Endothelial cell of umbilical vein (primary cell): ENCODE measurements at regions not wholly inside any gene's neighbourhood (a gene's known extent, or its start where the extent isn't known, plus 50 kb on each side); places are given as distances from the start of the nearest gene placed in this dataset.

Source experiments
- BruUV-seq: library from RNA; stranded (reverse); fragments of 400-500 nt; replicated peaks from 2 replicates; lab custom pipeline; 2021; lab: Mats Ljungman, UMichigan
- CTCF ChIA-PET: fragments of 300-600, 350-600 bp; sonication (Branson Sonifier 250); formaldehyde crosslinking; loops from one replicate; lab custom pipeline; 2021; ENCODE audit warnings: antibody characterized with exemption, inconsistent platforms; lab: Charles Lee
- POLR2A ChIA-PET: fragments of 300-600, 350-600 bp; sonication (Branson Sonifier 250); formaldehyde crosslinking; loops from one replicate; lab custom pipeline; 2021; ENCODE audit warnings: antibody characterized with exemption, inconsistent platforms; lab: Charles Lee
- DNase-seq: peaks from one replicate; pipeline ENCODE4 v3.0.0-alpha.2; 2011; ENCODE audit warnings: low read depth, low spot score
- FAIRE-seq: peaks from 2 replicates; lab custom pipeline; 2011; peaks lifted over from hg19 to GRCh38; lab: Jason Lieb, UNC
- H2AFZ ChIP-seq: 2 replicates; pipeline ENCODE4 v1.6.0; 2012; ENCODE audit warnings: low read depth, low read length, control low read depth, inconsistent platforms
- H3K27ac ChIP-seq: 2 replicates; pipeline ENCODE4 v1.5.1; 2011; ENCODE audit warnings: low read depth, mild to moderate bottlenecking, control low read depth, low read length, moderate library complexity; ENCODE audit not compliant: insufficient read depth
- H3K27me3 ChIP-seq, 2 experiments: 2 replicates each; pipeline versions ENCODE4 v1.6.0 to v1.6.1; 2011; ENCODE audit warnings: low read length in 2 of 2, mixed read lengths in 1 of 2; ENCODE audit not compliant: control insufficient read depth in 2 of 2, insufficient read depth in 2 of 2
- H3K36me3 ChIP-seq, 2 experiments: 2 replicates in 1 of 2; 3 replicates in 1 of 2; pipeline ENCODE4 v1.5.1; 2011; ENCODE audit warnings: low read length in 2 of 2, mild to moderate bottlenecking in 1 of 2, moderate library complexity in 1 of 2; ENCODE audit not compliant: control insufficient read depth in 2 of 2, insufficient read depth in 2 of 2; ENCODE audit errors: extremely low read depth in 1 of 2
- H3K4me1 ChIP-seq: 3 replicates; pipeline ENCODE4 v1.5.1; 2011; ENCODE audit warnings: mild to moderate bottlenecking, low read length; ENCODE audit not compliant: control insufficient read depth, insufficient read depth; ENCODE audit errors: extremely low read depth
- H3K4me2 ChIP-seq: 2 replicates; pipeline ENCODE4 v1.6.1; 2011; ENCODE audit warnings: low read length, control low read depth, mixed read lengths; ENCODE audit not compliant: insufficient read depth
- H3K4me3 ChIP-seq, 3 experiments: fragments of 200-600 bp in 1 of 3; sonication (generic), shearing (Covaris generic) in 1 of 3; replicated peaks in 1 of 3; 2 replicates each; pipeline ENCODE4 v1.5.1; 2011 to 2016; ENCODE audit warnings: control low read depth in 3 of 3, low read length in 3 of 3, mild to moderate bottlenecking in 2 of 3, inconsistent platforms in 1 of 3, low read depth in 1 of 3, moderate library complexity in 1 of 3; ENCODE audit not compliant: insufficient read depth in 1 of 3
- H3K79me2 ChIP-seq: 2 replicates; pipeline ENCODE4 v1.6.0; 2012; ENCODE audit warnings: low read length, inconsistent platforms; ENCODE audit not compliant: control insufficient read depth, insufficient read depth
- H3K9ac ChIP-seq: replicated peaks from 2 replicates; pipeline ENCODE3; 2011; ENCODE audit warnings: low read length, control low read depth; ENCODE audit not compliant: insufficient read depth; ENCODE audit errors: extremely low read depth
- H3K9me1 ChIP-seq: replicated peaks from 3 replicates; pipeline ENCODE4 v1.6.0; 2011; ENCODE audit warnings: mild to moderate bottlenecking, low read length; ENCODE audit not compliant: control insufficient read depth, insufficient read depth; ENCODE audit errors: extremely low read depth
- H3K9me3 ChIP-seq: replicated peaks from 2 replicates; pipeline ENCODE4 v1.5.1; 2012; ENCODE audit warnings: low read length, inconsistent platforms; ENCODE audit not compliant: control insufficient read depth, insufficient read depth
- H4K20me1 ChIP-seq: replicated peaks from 2 replicates; pipeline ENCODE3; 2011; ENCODE audit warnings: mild to moderate bottlenecking, low read length; ENCODE audit not compliant: control insufficient read depth, insufficient read depth; ENCODE audit errors: extremely low read depth
- EZH2 ChIP-seq: IDR thresholded peaks from 2 replicates; pipeline ENCODE4 v1.6.1; 2012; ENCODE audit warnings: borderline replicate concordance, low read depth, mild to moderate bottlenecking, moderate library complexity, low read length, inconsistent platforms; ENCODE audit not compliant: severe bottlenecking
- FOS ChIP-seq: IDR thresholded peaks from 2 replicates; pipeline ENCODE4 v1.6.1; 2011; ENCODE audit warnings: mild to moderate bottlenecking, low read length, moderate library complexity, borderline replicate concordance; ENCODE audit not compliant: insufficient read depth
- GATA2 ChIP-seq: IDR thresholded peaks from 2 replicates; pipeline ENCODE4 v1.7.0; 2011; ENCODE audit warnings: low read depth, mild to moderate bottlenecking, moderate library complexity, mixed read lengths, low read length; ENCODE audit not compliant: insufficient read length, insufficient read depth
- JUN ChIP-seq: IDR thresholded peaks from 2 replicates; pipeline ENCODE4 v1.6.1; 2011; ENCODE audit warnings: borderline replicate concordance, low read depth; ENCODE audit not compliant: insufficient read length, insufficient read depth
- MYC ChIP-seq: IDR thresholded peaks from one replicate; pipeline ENCODE4 v1.6.1; 2011; ENCODE audit warnings: mild to moderate bottlenecking, low read depth, low read length
- POLR2A ChIP-seq: IDR thresholded peaks from 2 replicates; pipeline ENCODE4 v1.6.1; 2012; ENCODE audit warnings: low read depth, mild to moderate bottlenecking, control low read depth, low read length
- POLR2AphosphoS5 ChIP-seq: IDR thresholded peaks from 2 replicates; pipeline ENCODE4 v1.6.1; 2012; ENCODE audit warnings: low read depth, mild to moderate bottlenecking, control low read depth, low read length, moderate library complexity; ENCODE audit not compliant: insufficient read depth
- dilution Hi-C: fragments of 300-500 bp; cut with MboI; formaldehyde crosslinking; loops from one replicate; pipeline ENCODE4 v1.15.0; 2019; ENCODE audit warnings: low sequenced_read_pairs; ENCODE audit not compliant: extremely low pct_ligation_motif_present
- intact Hi-C: fragments of 100-400 bp; cut with micrococcal nuclease; formaldehyde crosslinking; loops from one replicate; pipeline ENCODE4 v1.10.0; 2022
- TF ChIP-seq, protein P1 (sequence below), 2 donors: IDR thresholded peaks; 1 replicate in 1 of 2; 2 replicates in 1 of 2; pipeline ENCODE4 v1.5.1; 2011; ENCODE audit warnings: low read length in 2 of 2, mild to moderate bottlenecking in 2 of 2, moderate library complexity in 2 of 2, control low read depth in 1 of 2, inconsistent platforms in 1 of 2, low read depth in 1 of 2; ENCODE audit not compliant: insufficient read depth in 1 of 2; ENCODE audit errors: extremely low read depth in 1 of 2
- TF ChIP-seq, protein P2 (sequence below): IDR thresholded peaks from 2 replicates; pipeline ENCODE4 v1.6.1; 2011; ENCODE audit not compliant: insufficient read depth, insufficient read length

DNA sequence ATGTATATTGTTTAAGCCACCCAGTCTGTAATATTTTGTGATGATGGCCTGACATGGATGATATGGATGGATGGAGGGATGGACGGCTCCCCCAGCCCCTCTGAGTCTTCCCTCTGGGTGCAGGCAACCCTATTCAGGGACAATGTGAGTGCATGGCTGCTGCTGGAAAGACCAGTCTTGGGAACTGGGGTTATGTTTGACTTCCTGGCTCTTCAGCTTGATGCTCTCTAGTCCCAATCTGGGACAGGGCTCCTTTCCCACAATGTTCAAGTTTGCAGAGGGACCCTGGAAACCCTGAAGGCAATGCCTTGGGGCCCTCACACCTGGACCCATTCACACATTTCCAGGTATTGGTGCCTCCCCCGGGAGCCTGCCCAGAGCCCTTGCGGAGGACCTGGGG is 52.3 kb upstream of the RET start:
- no peak overlapping the region for H3K9ac ChIP-seq
- no peaks in the 10 kb centered on the region for H3K4me1 ChIP-seq
- no peaks in the 10 kb centered on the region for H3K9me1 ChIP-seq
- no TSS peak for BruUV-seq
- dilution Hi-C loops (no loop called here), intact Hi-C loops (no loop called here)
- no peaks in the 10 kb centered on the region for H3K79me2 ChIP-seq
- H3K27ac ChIP-seq: no peak overlapping the region
- H2AFZ ChIP-seq: no peak overlapping the region
- no peak for FAIRE-seq
- no peaks in the 10 kb centered on the region for H3K9me3 ChIP-seq
- CTCF ChIA-PET: no interaction called here
- POLR2A ChIA-PET: no interaction called here
- no peak overlapping the region for H3K4me2 ChIP-seq
- no peak overlapping the region for H3K4me3 ChIP-seq
- H4K20me1 ChIP-seq: no peaks in the 10 kb centered on the region
- DNase-seq: no peak
- no peak for TF ChIP-seq MYC
- TF ChIP-seq EZH2: no peak
- no peak for TF ChIP-seq POLR2AphosphoS5
- TF ChIP-seq POLR2A: no peak
- TF ChIP-seq, protein P1, sequence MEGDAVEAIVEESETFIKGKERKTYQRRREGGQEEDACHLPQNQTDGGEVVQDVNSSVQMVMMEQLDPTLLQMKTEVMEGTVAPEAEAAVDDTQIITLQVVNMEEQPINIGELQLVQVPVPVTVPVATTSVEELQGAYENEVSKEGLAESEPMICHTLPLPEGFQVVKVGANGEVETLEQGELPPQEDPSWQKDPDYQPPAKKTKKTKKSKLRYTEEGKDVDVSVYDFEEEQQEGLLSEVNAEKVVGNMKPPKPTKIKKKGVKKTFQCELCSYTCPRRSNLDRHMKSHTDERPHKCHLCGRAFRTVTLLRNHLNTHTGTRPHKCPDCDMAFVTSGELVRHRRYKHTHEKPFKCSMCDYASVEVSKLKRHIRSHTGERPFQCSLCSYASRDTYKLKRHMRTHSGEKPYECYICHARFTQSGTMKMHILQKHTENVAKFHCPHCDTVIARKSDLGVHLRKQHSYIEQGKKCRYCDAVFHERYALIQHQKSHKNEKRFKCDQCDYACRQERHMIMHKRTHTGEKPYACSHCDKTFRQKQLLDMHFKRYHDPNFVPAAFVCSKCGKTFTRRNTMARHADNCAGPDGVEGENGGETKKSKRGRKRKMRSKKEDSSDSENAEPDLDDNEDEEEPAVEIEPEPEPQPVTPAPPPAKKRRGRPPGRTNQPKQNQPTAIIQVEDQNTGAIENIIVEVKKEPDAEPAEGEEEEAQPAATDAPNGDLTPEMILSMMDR (IDR thresholded peaks at IDR 0.05; ENCODE audit: extremely low read depth in 1 of 2, insufficient read depth in 1 of 2, low read depth in 1 of 2, low read length in 2 of 2): no peak
- TF ChIP-seq JUN: no peak
- no peaks in the 10 kb centered on the region for H3K27me3 ChIP-seq
- no peaks in the 10 kb centered on the region for H3K36me3 ChIP-seq

DNA sequence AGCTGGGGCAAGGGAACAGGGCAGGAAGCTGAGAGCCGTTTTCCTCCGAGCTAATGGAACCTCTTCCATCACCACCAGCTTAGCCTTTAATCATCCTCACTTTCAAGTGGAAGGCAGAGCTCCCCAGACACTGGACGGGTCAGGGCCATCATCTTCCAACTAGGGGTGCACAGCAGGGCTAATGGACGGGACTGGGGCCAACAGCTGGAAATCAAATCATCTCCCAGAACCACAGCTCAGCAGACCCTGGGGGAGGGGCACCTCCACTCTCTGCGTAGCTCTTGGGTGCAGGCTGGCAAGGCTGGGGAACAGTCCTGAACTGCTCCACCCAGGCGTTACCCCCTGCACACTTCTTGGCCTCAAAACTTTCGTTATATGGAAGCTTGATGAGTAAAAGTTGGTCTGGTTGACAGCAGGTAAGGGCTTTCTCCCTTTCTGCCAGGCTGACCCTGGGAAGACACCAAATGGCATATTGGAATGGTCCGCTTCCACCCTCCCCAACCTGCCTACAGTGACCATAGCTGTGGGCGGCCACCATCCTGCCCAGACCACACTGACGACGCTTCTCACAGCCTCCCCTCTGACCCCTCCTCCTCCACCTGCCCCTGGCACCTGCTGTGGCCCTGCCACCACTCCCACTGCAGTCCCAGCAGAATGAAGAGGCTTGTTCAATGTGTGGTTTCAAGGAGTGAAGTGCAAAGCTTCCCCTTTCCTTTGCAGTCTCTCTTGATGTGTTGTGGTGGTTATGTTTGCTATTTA is 51.7 kb upstream of the RET start:
- CTCF ChIA-PET: no interaction called here
- Histone ChIP-seq H3K27ac (no peak overlapping the region), H3K27me3 (no peaks in the 10 kb centered on the region), H3K9ac (no peak overlapping the region), H3K36me3 (no peaks in the 10 kb centered on the region), H3K9me3 (no peaks in the 10 kb centered on the region), H3K9me1 (no peaks in the 10 kb centered on the region), H3K4me2 (no peak overlapping the region), H4K20me1 (no peaks in the 10 kb centered on the region), H3K4me1 (no peaks in the 10 kb centered on the region), H2AFZ (no peak overlapping the region), H3K79me2 (no peaks in the 10 kb centered on the region), H3K4me3 (no peak overlapping the region)
- no TSS peak for BruUV-seq
- TF ChIP-seq, protein P2, sequence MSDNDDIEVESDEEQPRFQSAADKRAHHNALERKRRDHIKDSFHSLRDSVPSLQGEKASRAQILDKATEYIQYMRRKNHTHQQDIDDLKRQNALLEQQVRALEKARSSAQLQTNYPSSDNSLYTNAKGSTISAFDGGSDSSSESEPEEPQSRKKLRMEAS: no peak
- no peak for TF ChIP-seq GATA2
- no peak for TF ChIP-seq MYC
- TF ChIP-seq FOS: no peak
- TF ChIP-seq, protein P1 (IDR thresholded peaks at IDR 0.05; ENCODE audit: extremely low read depth in 1 of 2, insufficient read depth in 1 of 2, low read depth in 1 of 2, low read length in 2 of 2): no peak
- no peak for TF ChIP-seq JUN
- TF ChIP-seq POLR2A: no peak
- no peak for TF ChIP-seq EZH2
- TF ChIP-seq POLR2AphosphoS5: no peak
- FAIRE-seq (no peak), DNase-seq (no peak)
- dilution Hi-C loops (no loop called here), intact Hi-C loops (no loop called here)
- POLR2A ChIA-PET: no interaction called here
